Thyroid gland (tissue), 4 donors: ENCODE measurements at regions not wholly inside any gene's neighbourhood (a gene's known extent, or its start where the extent isn't known, plus 50 kb on each side); places are given as distances from the start of the nearest gene placed in this dataset.

Experiments
- DNase-seq, 2 donors: peaks; one replicate each; pipeline ENCODE4 v3.0.0-alpha.2; 2019
- H3K27ac ChIP-seq, 3 donors: fragments of 200-600 bp; sonication (generic); 1 replicate in 2 of 3; 2 replicates in 1 of 3; pipeline ENCODE4 v1.5.1; 2016 to 2019; ENCODE audit warnings: mild to moderate bottlenecking in 1 of 3, moderate library complexity in 1 of 3
- H3K27me3 ChIP-seq: fragments of 200-600 bp; sonication (generic); one replicate; pipeline ENCODE4 v1.5.1; 2019
- H3K36me3 ChIP-seq, 2 donors: fragments of 200-600 bp; sonication (generic); one replicate each; pipeline ENCODE4 v1.5.1; 2016 to 2019
- H3K4me1 ChIP-seq, 2 donors: fragments of 200-600 bp; sonication (generic); one replicate each; pipeline ENCODE4 v1.5.1; 2017 to 2019
- H3K4me3 ChIP-seq, 3 donors: fragments of 200-600 bp; sonication (generic); replicated peaks in 1 of 3; 1 replicate in 2 of 3; 2 replicates in 1 of 3; pipeline ENCODE4 v1.5.1; 2016; ENCODE audit warnings: mild to moderate bottlenecking in 1 of 3
- H3K9me3 ChIP-seq: fragments of 200-600 bp; sonication (generic); one replicate; pipeline ENCODE4 v1.5.1; 2017
- CTCF ChIP-seq, 6 experiments: fragments of 200-600 bp in 3 of 6; fragments of 450-650 bp in 3 of 6; sonication (generic) in 3 of 6; IDR thresholded peaks; one replicate each; pipeline ENCODE4 v1.5.1; 2016 to 2019; ENCODE audit warnings: antibody characterized with exemption in 6 of 6, mild to moderate bottlenecking in 2 of 6, inconsistent platforms in 1 of 6, moderate library complexity in 1 of 6
- POLR2A ChIP-seq, 2 donors: fragments of 450-650 bp; IDR thresholded peaks; one replicate each; pipeline ENCODE4 v1.6.1; 2017; ENCODE audit warnings: antibody characterized with exemption in 2 of 2, mild to moderate bottlenecking in 2 of 2, moderate library complexity in 1 of 2
- WGBS, 2 donors: methylation state at CpG; one replicate each; pipeline ENCODE4 v1.1.5; 2017; 5-methylcytosine and 5-hydroxymethylcytosine counted together
- intact Hi-C: fragments of 100-400 bp; cut with DNase I; formaldehyde crosslinking; loops from one replicate; pipeline ENCODE4 v1.15.1; 2023

- intact Hi-C loops = no loop called here
- no peaks in the 10 kb centered on the region for H3K4me1 ChIP-seq
- TF ChIP-seq CTCF (IDR thresholded peaks at IDR 0.05) (no peak), POLR2A (IDR thresholded peaks at IDR 0.05) (no peak)
These were observed 1159.5 kb upstream of the PCDH10 start for GRCh38 chr4:131989576-131989975.

GRCh38 chr4:132001542-132001941, 1147.6 kb upstream of the PCDH10 start:
- intact Hi-C loops = no loop called here
- Histone ChIP-seq H3K4me3 (no peak overlapping the region), H3K4me1 (no peaks in the 10 kb centered on the region), H3K36me3 (no peaks in the 10 kb centered on the region), H3K27me3 (no peaks in the 10 kb centered on the region), H3K9me3 (no peaks in the 10 kb centered on the region), H3K27ac (no peak overlapping the region)
- 87 to 89% methylated on average over 4 of the region's 4 CpGs for WGBS, 2 donors
- no peak for DNase-seq
- TF ChIP-seq CTCF (IDR thresholded peaks at IDR 0.05) (no peak), POLR2A (IDR thresholded peaks at IDR 0.05) (no peak)

More at GRCh38 chr4:131989576-131989975, 1159.5 kb upstream of the PCDH10 start:
- H3K36me3 ChIP-seq = no peaks in the 10 kb centered on the region
- H3K27ac ChIP-seq = no peak overlapping the region
- DNase-seq = no peak
- 76% methylated on average over 4 of the region's 4 CpGs for WGBS, 2 donors
- no peaks in the 10 kb centered on the region for H3K27me3 ChIP-seq
- H3K4me3 ChIP-seq = no peak overlapping the region
- no peaks in the 10 kb centered on the region for H3K9me3 ChIP-seq

GRCh38 chr4:132003593-132003992, 1145.5 kb upstream of the PCDH10 start:
- 59 to 78% methylated on average over 2 of the region's 2 CpGs for WGBS, 2 donors
- intact Hi-C loops = no loop called here
- H3K36me3 ChIP-seq = no peaks in the 10 kb centered on the region

GRCh38 chr4:132015321-132015720, 1133.8 kb upstream of the PCDH10 start:
- DNase-seq = no peak
- H3K4me3 ChIP-seq = no peak overlapping the region

More at GRCh38 chr4:132003593-132003992, 1145.5 kb upstream of the PCDH10 start:
- H3K27ac ChIP-seq = no peak overlapping the region
- H3K4me3 ChIP-seq = no peak overlapping the region
- no peaks in the 10 kb centered on the region for H3K27me3 ChIP-seq
- H3K4me1 ChIP-seq = no peaks in the 10 kb centered on the region
- no peaks in the 10 kb centered on the region for H3K9me3 ChIP-seq
- no peak for DNase-seq
- TF ChIP-seq POLR2A (IDR thresholded peaks at IDR 0.05) = no peak
- TF ChIP-seq CTCF (IDR thresholded peaks at IDR 0.05) = no peak

More at GRCh38 chr4:132015321-132015720, 1133.8 kb upstream of the PCDH10 start:
- Histone ChIP-seq H3K36me3 (no peaks in the 10 kb centered on the region), H3K27ac (no peak overlapping the region), H3K4me1 (no peaks in the 10 kb centered on the region), H3K27me3 (no peaks in the 10 kb centered on the region), H3K9me3 (no peaks in the 10 kb centered on the region)
- intact Hi-C loops = no loop called here
- no peak for TF ChIP-seq POLR2A (IDR thresholded peaks at IDR 0.05)
- no peak for TF ChIP-seq CTCF (IDR thresholded peaks at IDR 0.05)
